ENCODE measurements at regions not wholly inside any gene's neighbourhood (a gene's known extent, or its start where the extent isn't known, plus 50 kb on each side); places are given as distances from the start of the nearest gene placed in this dataset.

DNA sequence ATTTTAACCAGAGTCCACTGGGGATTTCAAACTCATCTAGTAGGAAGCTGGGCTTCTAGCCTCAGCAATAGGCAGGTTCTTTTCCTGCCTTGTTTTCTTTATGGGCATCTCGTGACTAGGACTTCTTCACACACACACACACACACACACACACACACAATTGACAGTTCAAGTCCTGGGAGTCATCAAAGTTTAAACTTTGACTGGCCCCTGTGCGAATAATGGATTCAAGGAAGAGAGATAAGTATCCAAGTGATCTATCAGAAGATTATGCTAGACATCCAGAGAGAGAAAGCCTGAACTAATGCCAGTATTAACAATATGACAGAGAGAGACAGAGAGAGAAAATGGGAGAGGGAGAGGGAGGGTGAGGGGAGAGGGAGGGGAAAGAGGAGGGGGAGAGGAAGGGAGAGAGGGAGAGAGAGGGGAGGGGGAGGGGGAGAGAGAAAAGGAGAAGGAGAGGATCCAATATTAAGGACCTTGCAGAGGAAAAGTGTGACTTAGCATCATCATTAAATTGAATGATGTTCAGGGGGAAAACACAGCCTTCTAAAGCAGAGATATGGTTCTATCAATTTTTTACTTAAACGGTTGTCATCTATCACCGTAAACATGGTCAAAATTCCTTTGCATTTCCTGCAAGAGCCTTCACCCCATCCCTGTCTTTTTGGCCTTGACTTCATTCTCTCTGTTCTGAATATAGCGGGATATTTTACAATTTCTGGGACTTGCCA is 327.6 kb upstream of the ZEB2 start:
- DNase-seq, result no peak

DNA sequence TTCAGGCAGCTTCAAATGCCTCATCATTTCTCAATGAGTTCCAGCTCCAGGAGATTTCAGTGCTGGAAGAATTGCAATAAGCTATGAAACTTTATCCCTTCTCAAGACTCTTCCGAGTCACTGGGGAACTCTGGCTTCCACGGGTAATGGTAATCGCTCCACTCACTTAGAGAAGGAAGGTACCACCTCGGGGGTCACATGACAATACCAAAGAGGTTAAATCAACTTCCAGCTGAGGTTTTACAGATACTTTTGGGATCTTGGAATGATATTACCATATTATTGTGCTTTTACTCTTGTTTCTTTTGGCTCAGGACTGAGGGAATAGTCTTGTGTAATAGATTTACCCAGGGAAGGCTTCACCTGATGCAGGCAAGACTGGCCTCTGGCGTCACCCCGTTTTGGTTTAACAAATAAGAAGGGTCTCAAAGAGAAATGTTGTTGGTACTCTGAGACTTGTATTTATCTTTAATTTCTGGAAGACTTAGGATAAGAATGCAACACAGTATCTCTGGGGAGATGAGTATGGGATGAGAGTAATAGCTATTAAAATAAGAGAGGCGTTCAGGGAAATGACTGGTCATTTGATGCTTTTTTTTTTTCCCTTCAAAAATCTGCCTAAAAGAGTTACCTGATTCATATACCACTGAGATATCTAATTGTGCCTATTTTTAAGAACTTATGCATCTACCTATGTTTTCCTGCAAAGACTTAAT is 316.9 kb upstream of the ZEB2 start:
- DNase-seq, result no peak

DNA sequence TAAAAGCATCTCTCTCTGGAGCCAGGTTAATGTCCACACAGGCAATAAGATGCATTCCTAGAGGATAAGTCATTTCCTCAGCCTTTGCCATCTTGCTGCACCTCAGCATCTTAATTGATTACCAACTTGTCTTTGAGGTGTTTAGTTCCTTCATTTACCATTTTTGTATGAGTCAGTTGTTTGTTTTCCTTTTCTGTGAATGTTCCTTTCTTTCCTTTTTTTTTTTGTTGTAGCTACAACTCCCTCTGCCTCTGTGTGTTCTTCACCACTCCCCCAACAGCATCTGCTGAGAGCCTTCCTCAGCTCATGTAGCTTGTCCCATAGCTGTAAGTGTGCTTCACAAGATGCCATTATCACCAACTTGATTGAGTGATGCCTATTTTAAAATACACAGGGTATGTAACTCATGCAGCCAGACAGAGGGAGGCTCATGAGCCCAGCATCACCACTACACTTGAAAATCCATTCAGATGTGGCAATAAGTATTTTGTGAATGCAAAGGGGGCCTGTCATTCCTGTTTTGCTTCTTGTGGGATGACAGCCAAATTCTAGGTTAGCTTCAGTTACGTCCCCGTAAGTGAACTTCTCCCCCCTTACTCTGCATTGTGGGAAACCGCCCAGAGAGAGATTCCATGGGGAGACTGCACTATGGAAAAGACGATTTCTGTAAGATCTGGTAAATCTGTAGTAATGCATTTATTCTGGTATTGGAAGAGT is 315.9 kb upstream of the ZEB2 start:
- DNase-seq, result no peak

DNA sequence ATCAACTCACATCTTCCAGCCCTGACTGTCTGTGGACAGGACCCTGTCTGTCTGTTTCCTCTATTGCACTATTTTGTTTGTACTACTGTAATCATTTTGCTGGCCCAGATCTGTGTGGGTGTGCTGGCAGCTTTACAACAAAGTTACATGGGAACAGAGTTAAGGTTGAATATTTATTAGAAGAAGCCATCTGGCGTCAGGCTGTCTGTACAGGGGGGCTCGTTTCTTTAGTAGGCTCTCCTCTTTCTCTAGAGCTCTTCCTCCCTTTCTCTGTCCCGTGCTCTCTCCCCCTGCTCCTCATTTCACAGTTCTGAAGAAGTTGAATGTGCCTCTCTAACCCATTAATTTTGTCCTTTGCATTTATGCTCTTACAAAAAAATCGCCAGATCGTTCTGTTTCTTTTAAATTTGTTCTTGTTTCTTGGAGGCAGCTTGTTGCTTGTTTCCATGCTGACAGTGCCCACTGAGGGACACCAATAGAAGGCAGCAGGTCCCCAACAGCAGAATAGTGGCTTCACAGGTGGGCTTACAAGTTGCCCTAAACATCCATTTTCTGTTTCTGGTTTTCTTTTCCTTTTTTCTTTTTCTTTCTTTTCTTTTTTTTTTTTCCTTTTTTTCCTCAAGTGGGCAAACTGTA is 315.2 kb upstream of the ZEB2 start:
- DNase-seq, result no peak

DNA sequence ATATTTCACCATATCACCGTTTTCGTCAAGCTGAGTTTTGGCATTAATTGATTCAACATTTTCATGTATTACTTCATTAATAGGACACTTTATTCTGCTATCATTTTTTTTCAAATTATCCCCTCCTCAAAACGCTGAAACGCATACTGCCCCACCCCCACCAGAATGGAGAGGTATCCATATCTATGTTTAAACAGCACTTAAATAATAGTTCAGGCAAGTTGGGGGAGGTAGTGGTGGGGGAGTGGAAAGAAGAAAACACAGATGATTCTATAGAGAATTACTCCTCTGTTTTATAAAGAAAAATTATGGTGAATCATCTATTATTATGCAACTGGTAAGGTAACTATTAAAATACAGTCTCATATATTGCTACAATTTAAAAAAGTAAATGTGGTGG is 314.4 kb upstream of the ZEB2 start:
- no peak for DNase-seq

DNA sequence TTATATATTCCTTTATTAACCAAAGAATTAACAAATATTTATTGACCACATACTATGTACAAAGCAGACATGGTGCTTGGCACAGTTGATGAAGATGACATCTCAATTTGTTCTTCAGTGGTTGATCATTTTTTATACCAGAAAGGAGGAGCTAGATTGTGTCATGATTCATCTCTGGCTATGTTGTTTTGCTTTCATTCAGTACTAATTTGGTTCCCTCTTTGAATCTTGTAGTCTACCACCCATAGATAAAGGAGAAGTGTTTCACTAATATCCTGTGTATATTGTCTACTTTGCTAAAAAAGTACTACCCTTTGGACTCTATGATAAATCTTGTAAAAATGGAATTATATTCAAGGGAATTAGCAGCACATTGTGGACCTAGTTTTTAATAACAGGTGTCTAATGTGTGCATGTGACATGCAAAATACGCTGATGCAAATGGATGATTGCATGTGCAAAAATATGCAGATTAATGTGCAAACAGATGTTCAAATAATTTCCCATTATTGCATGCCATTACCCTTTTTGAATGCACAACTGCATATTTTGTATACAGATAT is 313.2 kb upstream of the ZEB2 start:
- peak; percentile 17 for DNase-seq

DNA sequence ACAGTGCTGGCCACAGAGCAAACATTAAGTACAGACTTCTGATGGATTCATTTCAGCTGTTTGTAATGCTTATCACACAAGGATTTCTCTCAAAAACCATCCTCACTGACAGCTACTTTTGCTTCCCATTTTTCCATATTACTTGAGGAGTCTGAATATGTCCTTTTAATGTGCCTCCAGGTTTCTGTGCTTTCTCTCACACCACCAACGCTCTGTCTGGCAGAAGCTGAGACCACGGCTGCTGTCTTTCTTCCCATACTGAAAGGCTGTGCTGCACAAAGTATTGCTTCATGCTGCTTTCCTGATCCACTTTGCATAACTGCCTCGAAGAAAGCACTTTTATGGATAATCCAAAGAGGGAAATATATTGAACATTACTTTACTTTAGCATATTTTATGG is 312.1 kb upstream of the ZEB2 start:
- no peak for DNase-seq

DNA sequence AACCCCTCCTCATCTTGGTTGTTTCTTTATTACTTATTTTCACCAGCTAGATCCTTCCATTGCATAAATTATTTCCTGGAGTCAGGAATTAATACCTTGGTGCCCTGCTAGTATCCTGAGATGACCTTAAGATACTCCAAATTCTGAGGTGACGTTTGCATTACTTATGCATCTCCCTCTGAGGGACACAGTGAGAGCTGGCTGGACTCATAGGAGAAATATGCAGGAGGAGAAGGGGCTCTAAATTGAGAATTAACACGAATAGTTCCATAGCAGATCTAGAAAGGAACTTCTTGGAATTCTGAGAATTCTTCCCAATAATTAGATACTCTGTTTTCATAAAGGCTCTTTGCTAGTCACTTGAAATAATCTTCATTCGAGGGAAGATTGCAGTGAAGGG is 310.6 kb upstream of the ZEB2 start:
- no peak for DNase-seq

DNA sequence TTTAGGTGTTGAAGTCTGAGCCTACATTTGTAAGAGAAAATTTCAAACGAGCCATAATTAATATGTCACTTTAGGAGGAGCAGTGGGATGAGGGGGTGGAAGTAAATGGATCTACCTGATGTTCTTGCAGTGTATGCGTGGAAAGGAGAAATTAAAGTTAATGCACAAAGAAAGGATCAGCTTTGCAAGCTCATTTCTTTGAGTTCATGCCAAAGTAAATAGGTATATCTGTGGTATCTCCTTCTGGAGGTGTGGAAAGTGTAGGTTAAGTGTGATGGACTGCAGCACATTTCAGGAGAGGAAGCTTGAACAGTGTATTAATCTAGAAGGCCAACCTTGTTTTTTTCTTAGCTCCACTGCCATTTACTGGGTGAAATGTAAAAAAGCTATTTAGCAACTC is 307.5 kb upstream of the ZEB2 start:
- DNase-seq, result no peak

DNA sequence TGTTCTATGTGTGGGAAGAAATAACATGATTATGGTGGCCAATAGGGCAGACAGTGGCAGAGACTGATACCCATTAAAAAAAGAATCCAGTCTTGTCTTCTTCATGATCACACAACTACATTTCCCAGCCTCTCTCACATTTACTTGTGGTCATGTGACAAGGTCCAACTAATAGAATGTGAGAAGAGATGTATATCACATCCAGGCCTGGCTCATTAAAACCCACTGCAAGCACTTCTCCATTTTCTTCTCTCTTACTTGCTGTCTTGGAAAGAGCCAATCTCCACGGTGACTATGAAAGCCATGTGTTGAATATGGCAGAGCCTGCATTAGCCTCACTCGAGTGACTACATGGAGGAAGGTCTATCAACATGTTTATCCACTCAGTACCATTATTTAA is 306.2 kb upstream of the ZEB2 start:
- no peak for DNase-seq

DNA sequence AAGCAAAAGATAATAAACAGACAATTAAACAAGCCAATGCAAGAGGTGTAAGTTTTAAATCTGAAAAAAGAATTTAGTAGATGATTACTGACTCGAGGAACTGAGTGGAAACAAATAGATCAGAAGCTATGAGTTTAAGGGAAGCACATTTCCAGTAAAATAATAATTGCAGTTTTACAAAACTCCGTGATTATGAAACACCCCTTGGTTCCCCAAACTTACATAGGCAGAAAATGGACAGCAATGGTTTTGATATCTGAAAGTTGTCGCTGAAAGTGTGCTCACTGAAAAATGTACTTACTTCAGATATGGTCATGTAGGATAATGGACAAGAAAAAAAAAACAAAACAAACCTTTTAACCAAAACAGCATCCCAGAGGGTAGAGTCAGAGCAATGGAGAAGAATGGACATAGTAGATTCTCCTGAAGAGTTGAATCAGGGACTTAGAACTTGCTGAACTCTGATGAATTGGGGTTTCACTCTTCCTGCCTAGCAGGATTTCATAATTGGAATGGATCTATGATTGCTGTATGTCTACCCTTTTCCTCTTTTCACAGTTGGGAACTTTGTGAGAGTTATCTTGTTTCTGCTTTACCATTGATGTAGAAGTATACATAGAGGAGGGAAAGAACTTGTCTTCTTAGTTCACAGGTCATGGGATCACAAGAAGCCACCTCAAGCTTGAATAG is 305.6 kb upstream of the ZEB2 start:
- no peak for DNase-seq

DNA sequence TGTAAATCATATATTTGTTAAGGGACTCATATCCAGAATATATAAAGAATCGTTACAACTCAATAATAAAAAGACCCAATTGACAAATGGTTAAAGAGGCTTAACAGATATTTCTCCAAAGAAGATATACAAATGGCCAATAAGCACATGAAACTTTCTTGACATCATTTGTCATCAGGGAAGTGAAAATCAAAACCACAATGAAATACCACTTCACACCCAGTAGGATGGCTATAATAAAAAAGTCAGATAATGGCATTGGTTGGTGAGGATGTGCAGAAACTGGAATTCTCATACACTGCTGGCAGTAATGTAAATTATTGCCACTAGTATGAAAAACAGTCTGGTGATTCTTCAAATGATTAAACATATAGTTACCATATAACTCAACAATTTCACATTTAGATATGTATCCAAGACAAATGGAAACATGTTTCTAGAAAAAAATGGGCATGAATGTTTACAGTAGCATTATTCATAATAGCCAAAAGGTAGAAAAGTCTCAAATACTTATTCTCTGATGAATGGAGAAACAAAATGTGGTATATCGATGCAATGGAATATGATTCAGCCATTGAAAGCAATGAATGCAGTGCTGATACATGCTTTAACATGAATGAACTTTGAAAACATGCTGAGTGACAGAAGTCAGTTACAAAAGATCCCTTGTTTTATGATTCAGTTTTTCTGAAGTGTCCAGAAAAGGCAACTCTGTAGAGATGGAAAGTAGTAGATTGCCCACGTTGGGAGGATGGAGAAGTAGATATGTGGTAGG is 304.6 kb upstream of the ZEB2 start:
- no peak for DNase-seq

DNA sequence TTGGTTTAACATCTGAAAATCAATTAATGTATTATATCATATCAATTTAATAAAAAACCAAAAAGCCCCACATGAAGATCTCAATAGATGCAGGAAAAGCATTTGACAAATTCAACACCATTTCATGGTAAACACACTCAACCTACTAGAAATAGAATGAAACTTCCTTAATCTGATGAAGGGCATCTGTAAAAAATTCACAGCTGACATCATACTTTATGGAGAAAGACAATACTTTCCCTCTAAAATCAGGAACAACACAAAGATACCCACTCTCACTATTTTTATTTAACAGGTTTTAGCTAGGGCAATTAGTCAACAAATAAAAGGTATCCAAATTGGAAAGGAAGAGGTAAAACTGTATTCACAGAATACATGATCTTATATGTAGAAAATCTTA is 303.0 kb upstream of the ZEB2 start:
- no peak for DNase-seq

DNA sequence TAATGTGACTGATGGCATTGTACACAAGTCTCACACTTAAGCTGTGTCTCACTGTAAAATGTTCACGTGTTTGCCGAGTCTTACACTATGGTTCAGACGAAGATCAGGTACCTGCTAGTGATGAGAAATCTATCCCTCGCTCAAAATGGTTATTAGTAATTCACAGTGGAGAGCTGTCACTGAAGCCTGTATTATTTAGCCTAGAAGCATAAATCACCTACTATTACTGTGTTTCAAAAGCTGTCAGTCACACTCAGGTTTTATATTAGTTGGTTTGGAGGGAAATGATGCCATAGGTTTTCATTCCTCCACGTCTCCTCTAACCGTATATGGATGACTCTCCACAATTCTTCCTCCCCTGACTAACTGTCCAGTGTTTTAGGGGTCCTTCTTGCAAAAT is 292.4 kb upstream of the ZEB2 start:
- DNase-seq, result no peak

DNA sequence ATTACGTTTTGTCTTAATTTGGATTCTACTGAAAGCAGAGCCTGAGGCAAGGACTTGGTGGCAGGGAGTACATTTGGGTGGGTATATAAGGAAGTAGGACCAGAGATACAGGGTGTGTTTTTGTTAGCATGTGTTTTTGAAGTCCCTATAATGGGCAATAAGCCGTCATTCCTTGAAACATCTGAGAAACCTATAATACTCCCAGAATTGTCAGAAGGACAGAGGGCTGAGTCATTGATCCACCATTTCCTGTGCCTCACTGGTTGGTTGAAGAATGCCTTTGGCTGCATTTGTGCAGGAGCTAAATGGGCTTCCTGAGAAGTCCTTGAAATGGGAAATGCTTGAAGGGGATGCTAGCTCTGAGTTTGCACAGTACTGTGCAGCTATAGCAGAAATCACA is 281.8 kb upstream of the ZEB2 start:
- DNase-seq, result no peak

DNA sequence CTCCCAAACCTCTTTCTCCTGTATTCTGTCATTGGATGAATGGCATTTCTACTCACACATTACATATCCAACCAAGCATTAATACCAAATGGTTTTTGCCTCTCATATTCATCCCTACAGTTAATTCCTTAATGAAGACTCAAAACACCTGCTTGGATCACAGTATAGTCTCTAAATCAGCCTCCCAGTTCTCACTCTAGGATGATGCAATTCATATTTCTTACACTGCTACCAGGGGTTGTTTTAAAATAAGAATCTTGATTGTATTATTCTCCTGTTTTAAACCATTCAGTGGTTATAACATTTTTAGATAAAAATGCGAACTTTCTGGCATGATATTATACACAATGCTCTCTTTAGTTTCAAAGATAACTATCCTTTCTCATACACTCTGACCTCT is 281.4 kb upstream of the ZEB2 start:
- DNase-seq, result no peak

DNA sequence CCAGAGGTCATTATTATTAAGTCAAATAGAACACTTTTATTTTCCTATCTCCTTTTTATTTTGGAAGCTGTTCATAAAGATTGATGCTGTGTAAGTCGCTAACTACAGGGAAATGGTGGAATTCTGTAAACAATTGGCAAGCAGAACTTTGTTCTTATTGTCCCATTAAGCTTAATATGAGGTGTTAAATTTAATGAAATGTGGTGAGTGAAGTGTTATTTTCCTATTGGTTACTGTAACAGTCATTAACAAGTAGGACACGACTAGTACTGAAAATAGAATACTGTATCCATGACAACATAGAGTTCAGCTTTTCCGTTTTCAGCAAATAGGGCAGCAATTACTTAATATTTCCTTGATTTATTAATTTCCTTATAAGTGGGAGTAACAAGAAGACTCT is 279.1 kb upstream of the ZEB2 start:
- no peak for DNase-seq

DNA sequence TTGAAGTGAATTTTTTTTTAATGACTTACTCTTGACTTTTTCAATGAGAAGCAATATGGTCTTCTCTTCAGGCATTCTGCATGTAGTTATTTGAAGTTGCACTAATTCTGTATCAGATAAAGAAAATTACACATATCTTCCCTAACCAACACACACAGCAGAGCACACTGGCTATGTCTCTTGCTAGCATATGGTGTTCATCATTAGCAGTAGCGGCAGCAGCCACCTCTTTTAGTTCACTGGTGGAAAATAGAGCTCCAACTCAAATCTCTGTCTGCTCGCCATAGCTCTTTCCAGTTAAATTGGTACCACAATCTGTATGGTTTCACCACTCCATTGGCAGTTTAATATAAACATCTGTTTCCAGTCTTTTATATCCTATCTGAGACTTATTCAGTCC is 278.1 kb upstream of the ZEB2 start:
- DNase-seq, result no peak

DNA sequence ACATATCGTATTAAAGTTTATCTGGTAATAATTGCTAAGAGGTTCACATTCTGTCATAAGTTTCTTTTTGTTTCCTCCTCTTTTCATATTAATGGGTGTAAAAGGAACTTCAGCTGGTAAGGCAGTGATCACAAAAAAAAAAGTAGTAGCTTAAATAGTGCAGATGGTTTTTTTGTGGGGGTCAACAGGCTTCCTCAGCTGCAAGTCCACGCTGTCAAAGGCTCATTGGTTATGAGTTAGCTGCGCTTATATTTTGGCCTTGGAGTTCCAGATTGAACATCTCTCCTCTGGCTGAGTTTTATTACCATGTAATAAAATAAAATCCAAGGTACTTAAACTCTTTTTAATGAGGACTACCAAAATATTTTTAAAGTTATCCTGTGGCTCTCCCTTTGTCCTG is 277.0 kb upstream of the ZEB2 start:
- no peak for DNase-seq

DNA sequence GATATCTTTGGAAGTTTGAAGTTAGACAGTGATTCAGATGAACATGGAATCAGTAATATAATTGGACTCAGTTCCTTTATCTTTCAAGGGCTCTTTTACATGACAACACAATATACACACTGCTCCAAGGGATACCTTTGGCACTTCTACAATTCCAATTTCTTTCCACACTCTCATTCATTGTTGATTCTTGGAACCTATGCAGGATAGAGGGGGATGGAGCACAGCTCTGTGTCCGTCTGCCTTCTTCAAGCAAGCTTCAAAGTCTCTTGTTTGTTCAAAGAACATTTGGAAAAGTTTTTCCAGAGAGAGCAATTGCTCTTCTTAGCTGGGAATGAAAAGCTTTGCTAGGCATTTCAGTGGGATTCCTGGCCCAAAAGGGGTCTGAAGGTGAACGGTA is 276.2 kb upstream of the ZEB2 start:
- no peak for DNase-seq

DNA sequence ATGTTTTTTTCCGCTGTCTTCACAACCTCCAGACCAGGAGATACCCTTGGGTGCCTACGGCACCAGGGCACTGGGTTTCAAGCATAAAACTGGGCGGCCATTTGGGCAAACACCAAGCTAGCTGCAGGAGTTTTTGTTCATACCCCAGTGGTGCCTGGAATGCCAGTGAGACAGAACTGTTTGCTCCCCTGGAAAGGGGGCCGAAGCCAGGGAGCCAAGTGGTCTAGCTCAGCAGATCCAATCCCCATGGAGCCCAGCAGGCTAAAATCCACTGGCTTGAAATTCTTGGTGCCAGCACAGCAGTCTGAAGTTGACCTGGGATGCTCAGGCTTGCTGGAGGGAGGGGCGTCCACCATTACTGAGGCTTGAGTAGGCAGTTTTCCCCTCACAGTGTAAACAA is 265.3 kb upstream of the ZEB2 start:
- no peak for DNase-seq

DNA sequence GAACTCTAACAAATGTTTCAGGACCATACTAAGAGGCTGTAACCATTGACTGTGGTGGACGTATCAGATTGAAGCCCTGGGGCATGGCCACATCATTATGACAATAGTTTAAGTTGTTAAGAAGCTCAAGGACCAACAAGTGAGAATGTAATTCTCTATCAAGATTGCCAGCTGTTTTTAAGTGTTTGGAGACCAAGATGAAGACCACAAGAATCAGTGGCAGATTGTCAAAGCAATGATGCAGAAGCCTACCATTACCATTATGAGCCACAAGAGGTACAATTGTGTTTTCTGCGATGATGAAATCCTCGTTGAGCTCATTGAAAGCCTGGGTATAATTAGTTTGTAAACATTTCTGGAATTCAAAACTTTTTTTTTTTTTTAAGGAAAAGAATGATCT is 261.1 kb upstream of the ZEB2 start:
- no peak for DNase-seq
